Endodermal cell (in vitro differentiated cells): ENCODE measurements at regions not wholly inside any gene's neighbourhood (a gene's known extent, or its start where the extent isn't known, plus 50 kb on each side); places are given as distances from the start of the nearest gene placed in this dataset.
A peak's percentile ranks its signal among the peaks of the same experiment; 100 is the strongest.

ENCODE experiments used
- DNase-seq: peaks from one replicate; pipeline ENCODE4 v3.0.0-alpha.2; 2017
- H3K27ac ChIP-seq: 2 replicates; pipeline ENCODE4 v1.5.1; 2013; ENCODE audit warnings: mild to moderate bottlenecking, low read depth, low read length, moderate library complexity
- H3K27me3 ChIP-seq: 2 replicates; pipeline ENCODE4 v1.6.1; 2013; ENCODE audit warnings: mild to moderate bottlenecking, low read length, moderate library complexity; ENCODE audit not compliant: insufficient read depth, control insufficient read depth, poor library complexity, severe bottlenecking
- H3K36me3 ChIP-seq: 2 replicates; pipeline ENCODE4 v1.7.0; 2013; ENCODE audit warnings: mild to moderate bottlenecking, low read length, moderate library complexity; ENCODE audit not compliant: control insufficient read depth, insufficient read depth
- H3K4me1 ChIP-seq: one replicate; pipeline ENCODE4 v1.7.0; 2013; ENCODE audit warnings: low read length; ENCODE audit not compliant: control insufficient read depth, insufficient read depth
- H3K4me3 ChIP-seq: 2 replicates; pipeline ENCODE4 v1.5.1; 2013; ENCODE audit warnings: mild to moderate bottlenecking, low read length, moderate library complexity
- H3K9ac ChIP-seq: 2 replicates; pipeline ENCODE4 v1.6.1; 2013; ENCODE audit warnings: mild to moderate bottlenecking, low read length, moderate library complexity; ENCODE audit not compliant: poor library complexity, severe bottlenecking; ENCODE audit errors: extremely low read depth
- H3K9me3 ChIP-seq: 2 replicates; pipeline ENCODE4 v1.6.1; 2013; ENCODE audit warnings: mild to moderate bottlenecking, low read length, moderate library complexity; ENCODE audit not compliant: control insufficient read depth
- H3K27ac Mint-ChIP-seq: 2 replicates; pipeline ENCODE4 v1.8.0; 2020; ENCODE audit warnings: mixed read lengths
- H3K27me3 Mint-ChIP-seq: 2 replicates; pipeline ENCODE4 v1.8.0; 2021; ENCODE audit warnings: mild to moderate bottlenecking, mixed read lengths; ENCODE audit not compliant: insufficient read depth
- H3K36me3 Mint-ChIP-seq: 2 replicates; pipeline ENCODE4 v1.8.0; 2020; ENCODE audit warnings: low read depth, mixed read lengths
- H3K4me1 Mint-ChIP-seq: 2 replicates; pipeline ENCODE4 v1.8.0; 2020; ENCODE audit warnings: mixed read lengths
- H3K4me3 Mint-ChIP-seq: 2 replicates; pipeline ENCODE4 v1.8.0; 2020; ENCODE audit warnings: mild to moderate bottlenecking, moderate library complexity, mixed read lengths
- H3K9me3 Mint-ChIP-seq: 2 replicates; pipeline ENCODE4 v1.8.0; 2020; ENCODE audit warnings: mild to moderate bottlenecking, mixed read lengths
- CTCF ChIP-seq: fragments of 200-600 bp; sonication (generic); conservative IDR thresholded peaks from 2 replicates; pipeline ENCODE4 v1.5.0; 2021; ENCODE audit warnings: antibody characterized with exemption, mild to moderate bottlenecking
- WGBS, 2 experiments: methylation state at CpG; one replicate each; pipeline versions ENCODE4 v1.1.5 to v1.1.7; 2013; ENCODE audit warnings: missing lambda C conversion rate in 2 of 2, mixed read lengths in 1 of 2; ENCODE audit not compliant: insufficient coverage in 1 of 2, insufficient read length in 1 of 2; 5-methylcytosine and 5-hydroxymethylcytosine counted together

GRCh38 chr4:19314116-19314515 is 937.6 kb upstream of the SLIT2 start:
- no peaks in the 10 kb centered on the region for H3K4me1 Mint-ChIP-seq
- Histone ChIP-seq H3K9ac (no peak overlapping the region), H3K4me3 (no peak overlapping the region), H3K9me3 (no peaks in the 10 kb centered on the region), H3K27me3 (no peaks in the 10 kb centered on the region), H3K4me1 (no peaks in the 10 kb centered on the region), H3K27ac (no peak overlapping the region), H3K36me3 (no peaks in the 10 kb centered on the region)
- no peaks in the 10 kb centered on the region for H3K36me3 Mint-ChIP-seq
- no peaks in the 10 kb centered on the region for H3K9me3 Mint-ChIP-seq
- WGBS, 2 experiments, result 94 to 100% methylated on average over 1 of the region's 1 CpG
- no peaks in the 10 kb centered on the region for H3K27me3 Mint-ChIP-seq
- no peak for DNase-seq
- TF ChIP-seq CTCF, result no peak
- H3K27ac Mint-ChIP-seq, result no peak overlapping the region
- no peak overlapping the region for H3K4me3 Mint-ChIP-seq

- H3K4me1 Mint-ChIP-seq, result no peaks in the 10 kb centered on the region
- no peak overlapping the region for H3K9ac ChIP-seq
- H3K27ac Mint-ChIP-seq, result no peak overlapping the region
- no peaks in the 10 kb centered on the region for H3K36me3 ChIP-seq
- H3K27ac ChIP-seq, result no peak overlapping the region
- no peak for DNase-seq
- H3K27me3 Mint-ChIP-seq, result no peaks in the 10 kb centered on the region
- no peak overlapping the region for H3K4me3 Mint-ChIP-seq
- peak; percentile 42 for TF ChIP-seq CTCF
- H3K4me1 ChIP-seq, result no peaks in the 10 kb centered on the region
- 91% methylated on average over 2 of the region's 2 CpGs; no CpG with 5 or more reads in 1 of the 2 experiments for WGBS, 2 experiments
- H3K27me3 ChIP-seq, result no peaks in the 10 kb centered on the region
- no peak overlapping the region for H3K4me3 ChIP-seq
- H3K9me3 ChIP-seq, result no peaks in the 10 kb centered on the region
- H3K36me3 Mint-ChIP-seq, result no peaks in the 10 kb centered on the region
- H3K9me3 Mint-ChIP-seq, result peaks cover 8% of the 10 kb centered on the region
These were observed 942.3 kb upstream of the SLIT2 start for GRCh38 chr4:19309378-19309777.

- Mint-ChIP-seq H3K4me3 (no peak overlapping the region), H3K27me3 (no peaks in the 10 kb centered on the region)
- no peaks in the 10 kb centered on the region for H3K27me3 ChIP-seq
These were observed 947.7 kb upstream of the SLIT2 start for GRCh38 chr4:19304028-19304427.

More at GRCh38 chr4:19304028-19304427, 947.7 kb upstream of the SLIT2 start:
- H3K36me3 Mint-ChIP-seq, result no peaks in the 10 kb centered on the region
- WGBS, 2 experiments, result 83 to 84% methylated on average over 1 to 2 of the region's 2 CpGs
- H3K4me1 Mint-ChIP-seq, result no peaks in the 10 kb centered on the region
- H3K9me3 Mint-ChIP-seq, result peaks cover 8% of the 10 kb centered on the region
- H3K4me3 ChIP-seq, result no peak overlapping the region
- no peak overlapping the region for H3K27ac Mint-ChIP-seq
- H3K9me3 ChIP-seq, result no peaks in the 10 kb centered on the region
- H3K27ac ChIP-seq, result no peak overlapping the region
- no peak overlapping the region for H3K9ac ChIP-seq
- H3K36me3 ChIP-seq, result no peaks in the 10 kb centered on the region
- no peak for TF ChIP-seq CTCF
- DNase-seq, result no peak
- no peaks in the 10 kb centered on the region for H3K4me1 ChIP-seq
